AG09309 (cell line): ENCODE measurements at regions not wholly inside any gene's neighbourhood (a gene's known extent, or its start where the extent isn't known, plus 50 kb on each side); places are given as distances from the start of the nearest gene placed in this dataset.

Experiments used
- DNase-seq: peaks from one replicate; pipeline ENCODE4 v3.0.0-alpha.2; 2010; ENCODE audit warnings: low read depth
- H3K4me3 ChIP-seq: 2 replicates; pipeline ENCODE4 v1.5.1; 2011; ENCODE audit warnings: mild to moderate bottlenecking, low read depth, low read length, moderate library complexity; ENCODE audit not compliant: control insufficient read depth
- TF ChIP-seq, protein P1 (sequence below): IDR thresholded peaks from 2 replicates; pipeline ENCODE4 v1.5.1; 2011; ENCODE audit warnings: mild to moderate bottlenecking, low read depth, low read length, inconsistent platforms; ENCODE audit not compliant: insufficient read depth, control insufficient read depth; ENCODE audit errors: missing control alignments

DNA sequence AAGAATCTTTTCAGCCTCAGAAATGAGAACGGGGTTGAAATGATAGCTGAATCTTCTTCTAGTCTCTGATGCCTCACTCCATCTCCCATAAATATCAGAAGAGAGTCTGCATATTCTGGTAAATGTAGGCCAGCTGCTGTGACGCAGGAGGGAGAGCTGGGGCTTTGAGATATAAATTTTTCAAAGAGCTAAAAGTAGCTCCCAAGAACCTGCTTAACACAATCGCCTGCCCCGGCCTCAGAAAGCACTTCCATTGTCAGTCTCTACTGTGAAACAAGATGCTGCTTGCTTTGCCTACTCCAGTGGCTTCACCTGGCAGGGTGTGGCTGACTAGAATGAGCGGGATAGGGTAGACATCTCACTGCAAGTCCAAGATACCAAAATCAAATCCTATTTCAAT, 105.0 kb upstream of the CCDC150 start:
- no peak overlapping the region for H3K4me3 ChIP-seq
- no peak for DNase-seq
- TF ChIP-seq, protein P1, sequence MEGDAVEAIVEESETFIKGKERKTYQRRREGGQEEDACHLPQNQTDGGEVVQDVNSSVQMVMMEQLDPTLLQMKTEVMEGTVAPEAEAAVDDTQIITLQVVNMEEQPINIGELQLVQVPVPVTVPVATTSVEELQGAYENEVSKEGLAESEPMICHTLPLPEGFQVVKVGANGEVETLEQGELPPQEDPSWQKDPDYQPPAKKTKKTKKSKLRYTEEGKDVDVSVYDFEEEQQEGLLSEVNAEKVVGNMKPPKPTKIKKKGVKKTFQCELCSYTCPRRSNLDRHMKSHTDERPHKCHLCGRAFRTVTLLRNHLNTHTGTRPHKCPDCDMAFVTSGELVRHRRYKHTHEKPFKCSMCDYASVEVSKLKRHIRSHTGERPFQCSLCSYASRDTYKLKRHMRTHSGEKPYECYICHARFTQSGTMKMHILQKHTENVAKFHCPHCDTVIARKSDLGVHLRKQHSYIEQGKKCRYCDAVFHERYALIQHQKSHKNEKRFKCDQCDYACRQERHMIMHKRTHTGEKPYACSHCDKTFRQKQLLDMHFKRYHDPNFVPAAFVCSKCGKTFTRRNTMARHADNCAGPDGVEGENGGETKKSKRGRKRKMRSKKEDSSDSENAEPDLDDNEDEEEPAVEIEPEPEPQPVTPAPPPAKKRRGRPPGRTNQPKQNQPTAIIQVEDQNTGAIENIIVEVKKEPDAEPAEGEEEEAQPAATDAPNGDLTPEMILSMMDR: no peak

- TF ChIP-seq, protein P1: no peak
- H3K4me3 ChIP-seq: no peak overlapping the region
- DNase-seq: no peak
These were observed 104.5 kb upstream of the CCDC150 start for GRCh38 chr2:196535061-196535460.

GRCh38 chr2:196535742-196536141, 103.8 kb upstream of the CCDC150 start:
- DNase-seq: no peak
- TF ChIP-seq, protein P1: no peak
- no peak overlapping the region for H3K4me3 ChIP-seq

DNA sequence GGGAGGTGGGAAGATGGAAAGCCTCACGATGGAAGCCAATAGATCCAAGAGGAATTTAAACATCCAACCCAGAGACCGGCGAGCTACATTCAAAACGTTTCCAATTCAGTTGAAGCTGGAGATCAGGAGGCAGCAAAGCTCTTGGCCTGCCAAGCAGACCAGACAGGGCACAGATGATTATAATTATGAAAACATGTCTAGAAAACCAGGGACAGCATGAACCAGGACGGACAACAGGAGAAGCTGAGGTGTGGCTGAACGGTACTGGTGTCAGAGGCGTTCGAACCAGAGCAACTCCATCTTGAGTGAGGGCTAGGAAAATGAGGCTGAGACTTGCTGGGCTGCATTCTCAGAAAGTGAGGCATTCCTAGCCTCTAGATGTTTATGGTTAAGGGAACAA, 102.2 kb upstream of the CCDC150 start:
- no peak overlapping the region for H3K4me3 ChIP-seq
- TF ChIP-seq, protein P1: no peak
- no peak for DNase-seq

GRCh38 chr2:196538189-196538588, 101.3 kb upstream of the CCDC150 start:
- H3K4me3 ChIP-seq: no peak overlapping the region
- DNase-seq: no peak
- TF ChIP-seq, protein P1: no peak

GRCh38 chr2:196538646-196539045, 100.9 kb upstream of the CCDC150 start:
- no peak overlapping the region for H3K4me3 ChIP-seq
- no peak for DNase-seq
- TF ChIP-seq, protein P1: no peak

DNA sequence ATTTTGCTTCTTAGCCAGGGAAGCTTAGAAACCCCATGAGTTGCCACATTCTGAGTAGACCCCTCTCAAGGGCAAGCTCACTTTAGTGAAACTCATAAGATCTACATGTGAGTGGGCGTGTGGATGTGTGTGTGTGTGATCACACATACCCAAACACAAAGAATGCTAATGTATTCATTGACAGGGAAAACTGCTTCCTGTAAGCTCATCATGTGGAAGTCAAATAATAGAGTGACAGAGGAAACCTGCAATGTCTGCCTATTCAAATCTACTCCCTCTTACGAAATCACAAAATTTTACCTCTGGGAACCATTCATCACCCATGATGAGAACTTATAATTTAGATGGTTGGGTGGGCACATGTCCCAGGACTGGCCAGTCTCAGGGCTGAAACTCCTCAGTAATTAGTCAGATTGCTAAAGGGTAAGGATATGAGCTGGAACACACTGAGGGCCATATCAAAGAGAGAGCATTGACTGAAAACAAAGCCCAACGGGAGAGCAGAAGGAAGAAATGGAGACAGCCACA, 94.5 kb upstream of the CCDC150 start:
- TF ChIP-seq, protein P1: no peak
- no peak for DNase-seq
- no peak overlapping the region for H3K4me3 ChIP-seq
